ENCODE measurements at regions not wholly inside any gene's neighbourhood (a gene's known extent, or its start where the extent isn't known, plus 50 kb on each side); places are given as distances from the start of the nearest gene placed in this dataset.
"Not testable (repeated sequence)": the region's sequence is repeated elsewhere in the genome, so short reads cannot be mapped to it uniquely, and the experiment has no call there.

GRCh38 chrX:13452283-13452682 lies 117.1 kb upstream of the EGFL6 start:
- H3K9me3 ChIP-seq (ENCODE audit: insufficient read depth, low read depth, low read length) = no peaks in the 10 kb centered on the region
- no peak overlapping the region for H3K9ac ChIP-seq (ENCODE audit: low read depth, low read length, poor library complexity, severe bottlenecking)
- no peaks in the 10 kb centered on the region for H3F3A ChIP-seq (ENCODE audit: low read depth)
- no peak overlapping the region for H3K4me3 ChIP-seq (ENCODE audit: low read length, poor library complexity, severe bottlenecking)
- H3K27me3 ChIP-seq (ENCODE audit: insufficient read depth, low read length, poor library complexity, severe bottlenecking) = no peaks in the 10 kb centered on the region
- no peak overlapping the region for H3K4me2 ChIP-seq (ENCODE audit: low read depth, low read length, poor library complexity, severe bottlenecking)
- H3K36me3 ChIP-seq (ENCODE audit: insufficient read depth, low read length) = no peaks in the 10 kb centered on the region
- no peaks in the 10 kb centered on the region for H4K20me1 ChIP-seq (ENCODE audit: insufficient read depth, low read length, poor library complexity, severe bottlenecking)
- no peaks in the 10 kb centered on the region for H3K79me2 ChIP-seq (ENCODE audit: insufficient read depth, low read length)
- H3K9me2 ChIP-seq (replicated peaks; ENCODE audit: low read depth, low read length) = no peaks in the 10 kb centered on the region
- H2AFZ ChIP-seq (ENCODE audit: low read length) = no peak overlapping the region
- TF ChIP-seq CTCF (conservative IDR thresholded peaks at IDR 0.05; ENCODE audit: low read length) = no peak
- TF ChIP-seq EZH2phosphoT487 (IDR thresholded peaks at IDR 0.05; ENCODE audit: borderline replicate concordance) = no peak
- H3K4me1 ChIP-seq (ENCODE audit: insufficient read depth, low read length, poor library complexity, severe bottlenecking) = no peaks in the 10 kb centered on the region

- H3K9ac ChIP-seq (ENCODE audit: low read depth, low read length, poor library complexity, severe bottlenecking) = no peak overlapping the region
- no peaks in the 10 kb centered on the region for H3K27me3 ChIP-seq (ENCODE audit: insufficient read depth, low read length, poor library complexity, severe bottlenecking)
- H3K79me2 ChIP-seq (ENCODE audit: insufficient read depth, low read length) = no peaks in the 10 kb centered on the region
- H3K4me2 ChIP-seq (ENCODE audit: low read depth, low read length, poor library complexity, severe bottlenecking) = no peak overlapping the region
- no peak overlapping the region for H2AFZ ChIP-seq (ENCODE audit: low read length)
- H3K4me1 ChIP-seq (ENCODE audit: insufficient read depth, low read length, poor library complexity, severe bottlenecking) = no peaks in the 10 kb centered on the region
- H3F3A ChIP-seq (ENCODE audit: low read depth) = no peaks in the 10 kb centered on the region
- H3K9me2 ChIP-seq (replicated peaks; ENCODE audit: low read depth, low read length) = no peaks in the 10 kb centered on the region
- H3K9me3 ChIP-seq (ENCODE audit: insufficient read depth, low read depth, low read length) = no peaks in the 10 kb centered on the region
- TF ChIP-seq EZH2phosphoT487 (IDR thresholded peaks at IDR 0.05; ENCODE audit: borderline replicate concordance) = no peak
- no peak for TF ChIP-seq CTCF (conservative IDR thresholded peaks at IDR 0.05; ENCODE audit: low read length)
- H4K20me1 ChIP-seq (ENCODE audit: insufficient read depth, low read length, poor library complexity, severe bottlenecking) = no peaks in the 10 kb centered on the region
- no peaks in the 10 kb centered on the region for H3K36me3 ChIP-seq (ENCODE audit: insufficient read depth, low read length)
- no peak overlapping the region for H3K4me3 ChIP-seq (ENCODE audit: low read length, poor library complexity, severe bottlenecking)
Observed at GRCh38 chrX:13449441-13449840, 120.0 kb upstream of the EGFL6 start.

- H3F3A ChIP-seq (ENCODE audit: low read depth) = no peaks in the 10 kb centered on the region
- no peaks in the 10 kb centered on the region for H3K36me3 ChIP-seq (ENCODE audit: insufficient read depth, low read length)
- H3K4me2 ChIP-seq (ENCODE audit: low read depth, low read length, poor library complexity, severe bottlenecking) = no peak overlapping the region
- no peaks in the 10 kb centered on the region for H3K9me3 ChIP-seq (ENCODE audit: insufficient read depth, low read depth, low read length)
- H3K27me3 ChIP-seq (ENCODE audit: insufficient read depth, low read length, poor library complexity, severe bottlenecking) = no peaks in the 10 kb centered on the region
- no peaks in the 10 kb centered on the region for H3K4me1 ChIP-seq (ENCODE audit: insufficient read depth, low read length, poor library complexity, severe bottlenecking)
- no peak overlapping the region for H3K9ac ChIP-seq (ENCODE audit: low read depth, low read length, poor library complexity, severe bottlenecking)
- no peaks in the 10 kb centered on the region for H3K9me2 ChIP-seq (replicated peaks; ENCODE audit: low read depth, low read length)
- TF ChIP-seq CTCF (conservative IDR thresholded peaks at IDR 0.05; ENCODE audit: low read length) = no peak
- TF ChIP-seq EZH2phosphoT487 (IDR thresholded peaks at IDR 0.05; ENCODE audit: borderline replicate concordance) = no peak
- no peak overlapping the region for H2AFZ ChIP-seq (ENCODE audit: low read length)
- no peaks in the 10 kb centered on the region for H3K79me2 ChIP-seq (ENCODE audit: insufficient read depth, low read length)
- H4K20me1 ChIP-seq (ENCODE audit: insufficient read depth, low read length, poor library complexity, severe bottlenecking) = no peaks in the 10 kb centered on the region
- H3K4me3 ChIP-seq (ENCODE audit: low read length, poor library complexity, severe bottlenecking) = no peak overlapping the region
Observed at GRCh38 chrX:13448941-13449340, 120.5 kb upstream of the EGFL6 start.

- not testable (repeated sequence) for H3K36me3 ChIP-seq (ENCODE audit: insufficient read depth, low read length); H3K4me2 ChIP-seq (ENCODE audit: low read depth, low read length, poor library complexity, severe bottlenecking); H3F3A ChIP-seq (ENCODE audit: low read depth); H2AFZ ChIP-seq (ENCODE audit: low read length); H3K79me2 ChIP-seq (ENCODE audit: insufficient read depth, low read length); H3K9me3 ChIP-seq (ENCODE audit: insufficient read depth, low read depth, low read length); H4K20me1 ChIP-seq (ENCODE audit: insufficient read depth, low read length, poor library complexity, severe bottlenecking); H3K27me3 ChIP-seq (ENCODE audit: insufficient read depth, low read length, poor library complexity, severe bottlenecking); H3K9me2 ChIP-seq (replicated peaks; ENCODE audit: low read depth, low read length); H3K4me3 ChIP-seq (ENCODE audit: low read length, poor library complexity, severe bottlenecking); H3K9ac ChIP-seq (ENCODE audit: low read depth, low read length, poor library complexity, severe bottlenecking); H3K4me1 ChIP-seq (ENCODE audit: insufficient read depth, low read length, poor library complexity, severe bottlenecking)
Observed at GRCh38 chrX:13441608-13442007, 121.8 kb upstream of the ATXN3L start.

All from Loucy (cell line).